HG02885 (cell line): ENCODE measurements at regions not wholly inside any gene's neighbourhood (a gene's known extent, or its start where the extent isn't known, plus 50 kb on each side); places are given as distances from the start of the nearest gene placed in this dataset.

Experiments used
- ATAC-seq: cut with Tn5 transposase; IDR thresholded peaks from one replicate; pipeline ENCODE4 v1.9.1; 2021; ENCODE audit warnings: mild to moderate bottlenecking; ENCODE audit not compliant: unreplicated experiment, poor library complexity

GRCh38 chr13:22110368-22110767 is 439.5 kb downstream of the FGF9 start:
- ATAC-seq: no peak

- no peak for ATAC-seq
Observed at GRCh38 chr13:22111152-22111783, 440.4 kb downstream of the FGF9 start.

- ATAC-seq: no peak
Observed at GRCh38 chr13:22111961-22112360, 441.1 kb downstream of the FGF9 start.

GRCh38 chr13:22112956-22113745 is 442.3 kb downstream of the FGF9 start:
- ATAC-seq: no peak

GRCh38 chr13:22114630-22115311 is 443.9 kb downstream of the FGF9 start:
- ATAC-seq: peak; percentile 91

- ATAC-seq: no peak
Observed at GRCh38 chr13:22118158-22118557, 447.3 kb downstream of the FGF9 start.

- ATAC-seq: no peak
Observed at GRCh38 chr13:22120646-22121045, 449.8 kb downstream of the FGF9 start.

- ATAC-seq: peak; percentile 52
Observed at GRCh38 chr13:22121146-22121739, 450.4 kb downstream of the FGF9 start.

- ATAC-seq: peak; percentile 98
Observed at GRCh38 chr13:22126433-22127021, 455.7 kb downstream of the FGF9 start.

- ATAC-seq: no peak
Observed at GRCh38 chr13:22127277-22128164, 456.6 kb downstream of the FGF9 start.

GRCh38 chr13:22128441-22129408 is 457.9 kb downstream of the FGF9 start:
- ATAC-seq: no peak

- no peak for ATAC-seq
Observed at GRCh38 chr13:22130254-22130653, 459.4 kb downstream of the FGF9 start.

GRCh38 chr13:22134261-22134660 is 463.4 kb downstream of the FGF9 start:
- ATAC-seq: no peak

- ATAC-seq: no peak
Observed at GRCh38 chr13:22135446-22135845, 464.6 kb downstream of the FGF9 start.

GRCh38 chr13:22137361-22138050 is 466.6 kb downstream of the FGF9 start:
- no peak for ATAC-seq

- no peak for ATAC-seq
Observed at GRCh38 chr13:22138947-22139346, 468.1 kb downstream of the FGF9 start.

- ATAC-seq: no peak
Observed at GRCh38 chr13:22141716-22142115, 470.8 kb downstream of the FGF9 start.

- no peak for ATAC-seq
Observed at GRCh38 chr13:22143671-22144070, 472.8 kb downstream of the FGF9 start.
